ENCODE measurements at regions not wholly inside any gene's neighbourhood (a gene's known extent, or its start where the extent isn't known, plus 50 kb on each side); places are given as distances from the start of the nearest gene placed in this dataset.

- DNase-seq (ENCODE audit: low read depth in 2 of 3, low spot score in 2 of 3), result no peak
These were observed 56.4 kb upstream of the F13A1 start for GRCh38 chr6:6376845-6377244.

DNA sequence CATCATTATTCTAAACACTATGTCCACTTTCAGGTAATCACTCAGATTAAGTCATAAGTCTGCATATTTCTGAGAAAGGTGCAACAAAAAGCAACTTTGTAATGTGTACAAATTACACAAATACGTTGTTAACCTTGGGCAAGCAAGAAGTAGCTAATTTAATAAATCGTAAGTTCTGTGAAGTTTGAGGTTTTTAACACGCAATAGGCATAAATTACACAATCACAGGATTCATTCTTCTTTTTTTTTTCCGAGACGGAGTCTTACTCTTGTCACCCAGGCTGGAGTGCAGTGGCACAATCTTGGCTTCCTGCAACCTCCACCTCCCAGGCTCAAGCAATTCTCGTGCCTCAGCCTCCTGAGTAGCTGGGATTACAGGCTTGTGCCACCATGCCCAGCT lies 57.2 kb upstream of the F13A1 start:
- no peak for DNase-seq (ENCODE audit: low read depth in 2 of 3, low spot score in 2 of 3)

DNA sequence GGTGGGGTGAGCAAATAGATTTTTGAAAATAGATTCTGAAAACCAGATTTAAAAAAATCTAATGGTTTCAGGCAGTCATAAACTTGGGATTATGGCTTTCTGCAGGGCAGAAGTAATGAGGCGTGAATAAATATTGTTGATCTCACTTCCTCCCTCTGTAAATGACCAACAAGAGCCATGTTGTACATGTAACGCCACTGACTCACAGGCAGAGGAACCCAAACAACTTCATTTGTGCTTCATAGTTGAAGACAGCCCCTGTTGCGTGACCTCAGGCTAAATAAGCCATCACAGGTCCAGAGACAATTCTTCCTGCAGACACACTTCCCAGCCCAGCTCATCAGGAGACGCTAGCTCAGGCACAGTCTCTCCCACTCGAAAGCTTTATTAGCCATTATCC lies 59.1 kb upstream of the F13A1 start:
- DNase-seq (ENCODE audit: low read depth in 2 of 3, low spot score in 2 of 3), result no peak

GRCh38 chr6:6384520-6384919 lies 64.1 kb upstream of the F13A1 start:
- no peak for DNase-seq (ENCODE audit: low read depth in 2 of 3, low spot score in 2 of 3)

- peak in 1 of 3 donors; percentile 35 for DNase-seq (ENCODE audit: low read depth in 2 of 3, low spot score in 2 of 3)
These were observed 65.5 kb upstream of the F13A1 start for GRCh38 chr6:6386010-6386409.

DNA sequence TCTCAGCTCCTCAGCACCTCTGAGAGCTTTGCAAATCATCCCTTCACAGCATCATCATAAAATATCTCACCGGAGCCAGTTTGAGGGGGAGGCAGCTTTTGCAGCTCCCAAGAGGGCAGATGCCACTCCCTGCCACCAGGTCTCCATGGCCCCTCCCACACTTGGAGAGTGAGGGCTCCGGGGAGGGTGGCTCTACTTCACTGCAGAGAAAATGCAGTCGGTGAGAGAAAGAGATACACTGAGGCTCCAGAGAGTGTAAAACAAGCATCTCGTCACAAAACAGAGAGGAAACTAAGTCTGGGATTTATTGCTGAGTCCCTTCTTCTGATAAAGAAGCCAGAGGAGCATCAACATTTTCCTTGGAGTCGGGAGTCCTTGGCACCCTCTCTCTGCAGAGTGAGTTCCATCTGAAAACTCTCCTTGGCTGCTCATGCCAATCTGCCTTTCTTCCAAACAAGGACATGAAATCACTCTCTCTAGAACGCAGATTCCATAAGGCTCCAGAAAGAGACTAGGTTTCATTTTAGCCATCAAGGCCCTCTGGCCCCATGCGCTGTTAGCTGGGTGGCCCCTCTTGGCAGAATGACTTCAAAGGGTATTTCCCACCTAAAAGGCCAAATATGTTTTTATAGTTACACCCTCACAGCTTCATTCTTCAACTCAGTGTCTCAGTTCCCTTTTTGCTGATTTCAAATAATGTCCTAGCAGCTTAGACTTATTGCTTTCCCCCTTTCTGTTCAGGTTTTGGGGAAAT lies 70.6 kb upstream of the F13A1 start:
- DNase-seq (ENCODE audit: low read depth in 2 of 3, low spot score in 2 of 3), result no peak

- DNase-seq (ENCODE audit: low read depth in 2 of 3, low spot score in 2 of 3), result no peak
These were observed 72.0 kb upstream of the F13A1 start for GRCh38 chr6:6392214-6393068.

GRCh38 chr6:6393069-6393529 lies 72.6 kb upstream of the F13A1 start:
- no peak for DNase-seq (ENCODE audit: low read depth in 2 of 3, low spot score in 2 of 3)

GRCh38 chr6:6395581-6396197 lies 75.2 kb upstream of the F13A1 start:
- no peak for DNase-seq (ENCODE audit: low read depth in 2 of 3, low spot score in 2 of 3)

DNA sequence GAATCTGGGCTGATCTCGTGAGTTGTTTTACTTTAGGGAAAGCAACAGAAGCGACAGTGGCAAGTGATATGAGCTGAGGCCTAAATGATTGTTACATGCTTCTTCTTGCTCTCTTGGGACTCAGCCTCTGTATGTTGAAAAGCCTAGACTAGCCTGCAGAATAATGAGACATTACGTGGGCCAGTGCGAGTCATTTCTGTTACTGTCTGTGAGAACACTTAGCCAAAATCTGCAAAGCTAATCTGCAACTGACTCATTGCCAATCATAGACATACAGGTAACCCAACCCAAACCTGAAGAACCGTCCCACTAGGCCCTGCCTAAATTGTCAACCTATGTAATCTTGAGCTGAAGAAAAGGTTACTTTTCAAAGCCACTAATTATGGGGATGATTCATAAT lies 77.4 kb upstream of the F13A1 start:
- no peak for DNase-seq (ENCODE audit: low read depth in 2 of 3, low spot score in 2 of 3)

- DNase-seq (ENCODE audit: low read depth in 2 of 3, low spot score in 2 of 3), result no peak
These were observed 79.1 kb upstream of the F13A1 start for GRCh38 chr6:6399568-6399967.

GRCh38 chr6:6401401-6401800 lies 80.9 kb upstream of the F13A1 start:
- no peak for DNase-seq (ENCODE audit: low read depth in 2 of 3, low spot score in 2 of 3)

DNA sequence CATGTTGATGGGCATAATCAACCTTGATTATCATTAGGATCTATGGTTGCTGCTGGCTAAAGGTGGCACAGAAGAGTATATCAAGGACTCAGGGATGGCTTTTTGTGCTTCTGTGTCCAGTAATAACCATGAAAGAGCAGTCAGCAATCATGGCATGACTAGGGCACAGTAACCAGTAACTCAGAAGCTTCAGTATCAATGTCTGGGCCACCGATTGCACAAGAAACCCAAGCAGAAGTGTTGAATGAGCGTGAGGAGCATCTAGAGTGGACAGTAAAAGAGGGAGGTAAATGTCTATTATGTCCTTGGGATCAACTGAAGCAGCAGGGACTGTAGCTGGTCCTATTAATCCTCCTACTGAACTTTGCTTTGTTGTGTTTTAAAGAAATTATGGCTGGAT lies 81.5 kb upstream of the F13A1 start:
- no peak for DNase-seq (ENCODE audit: low read depth in 2 of 3, low spot score in 2 of 3)

- no peak for DNase-seq (ENCODE audit: low read depth in 2 of 3, low spot score in 2 of 3)
These were observed 82.1 kb upstream of the F13A1 start for GRCh38 chr6:6402591-6402990.

- DNase-seq (ENCODE audit: low read depth in 2 of 3, low spot score in 2 of 3), result no peak
These were observed 84.6 kb upstream of the F13A1 start for GRCh38 chr6:6405031-6405430.

GRCh38 chr6:6405997-6406714 lies 85.7 kb upstream of the F13A1 start:
- DNase-seq (ENCODE audit: low read depth in 2 of 3, low spot score in 2 of 3), result no peak

GRCh38 chr6:6406715-6407070 lies 86.2 kb upstream of the F13A1 start:
- DNase-seq (ENCODE audit: low read depth in 2 of 3, low spot score in 2 of 3), result no peak

GRCh38 chr6:6407071-6407741 lies 86.7 kb upstream of the F13A1 start:
- DNase-seq (ENCODE audit: low read depth in 2 of 3, low spot score in 2 of 3), result peak in 2 of 3 donors; percentile 64 to 88

- DNase-seq (ENCODE audit: low read depth in 2 of 3, low spot score in 2 of 3), result no peak
These were observed 89.1 kb upstream of the F13A1 start for GRCh38 chr6:6409397-6410030.

- no peak for DNase-seq (ENCODE audit: low read depth in 2 of 3, low spot score in 2 of 3)
These were observed 90.7 kb upstream of the F13A1 start for GRCh38 chr6:6411115-6411514.

Measured in hematopoietic multipotent progenitor cell (in vitro differentiated cells).